MM.1S (cell line): ENCODE measurements at regions not wholly inside any gene's neighbourhood (a gene's known extent, or its start where the extent isn't known, plus 50 kb on each side); places are given as distances from the start of the nearest gene placed in this dataset.

Source experiments
- DNase-seq: peaks from one replicate; pipeline ENCODE4 v3.0.0-alpha.2; 2015
- H2AFZ ChIP-seq: fragments of 300-600 bp; sonication (generic); 2 replicates; pipeline ENCODE4 v1.6.0; 2016; ENCODE audit warnings: antibody characterized with exemption, low read length
- H3F3A ChIP-seq: fragments of 300-600 bp; sonication (generic); 2 replicates; pipeline ENCODE4 v1.6.1; 2016; ENCODE audit warnings: mild to moderate bottlenecking, antibody characterized with exemption, low read length, moderate library complexity, mixed read lengths; ENCODE audit not compliant: insufficient read depth
- H3K27ac ChIP-seq: fragments of 300-600 bp; sonication (generic); 2 replicates; pipeline ENCODE4 v1.5.1; 2016; ENCODE audit warnings: mild to moderate bottlenecking, low read length
- H3K27me3 ChIP-seq: fragments of 300-600 bp; sonication (generic); replicated peaks from 2 replicates; pipeline ENCODE4 v1.6.0; 2016; ENCODE audit warnings: low read length; ENCODE audit not compliant: insufficient read depth
- H3K36me3 ChIP-seq: fragments of 300-600 bp; sonication (generic); replicated peaks from 2 replicates; pipeline ENCODE4 v1.6.1; 2016; ENCODE audit warnings: mild to moderate bottlenecking, low read length, mixed read lengths; ENCODE audit not compliant: insufficient read depth
- H3K4me1 ChIP-seq: fragments of 300-600 bp; sonication (generic); 2 replicates; pipeline ENCODE4 v1.6.1; 2016; ENCODE audit warnings: low read length, mixed read lengths
- H3K4me2 ChIP-seq: fragments of 300-600 bp; sonication (generic); 2 replicates; pipeline ENCODE4 v1.6.0; 2016; ENCODE audit warnings: low read depth, low read length
- H3K4me3 ChIP-seq: fragments of 300-600 bp; sonication (generic); 2 replicates; pipeline ENCODE4 v1.5.1; 2016; ENCODE audit warnings: low read length, mixed read lengths
- H3K79me2 ChIP-seq: fragments of 300-600 bp; sonication (generic); 2 replicates; pipeline ENCODE4 v1.6.1; 2016; ENCODE audit warnings: mixed run types, low read length, mixed read lengths
- H3K9ac ChIP-seq: fragments of 300-600 bp; sonication (generic); 2 replicates; pipeline ENCODE4 v1.6.1; 2016; ENCODE audit warnings: low read length, mixed read lengths
- H3K9me2 ChIP-seq: fragments of 300-600 bp; sonication (generic); replicated peaks from 2 replicates; pipeline ENCODE4 v1.6.1; 2016; ENCODE audit warnings: mild to moderate bottlenecking, low read length, mixed read lengths; ENCODE audit not compliant: insufficient read depth
- H3K9me3 ChIP-seq: fragments of 300-600 bp; sonication (generic); replicated peaks from 2 replicates; pipeline ENCODE4 v1.6.1; 2016; ENCODE audit warnings: mild to moderate bottlenecking, low read length, mixed read lengths; ENCODE audit not compliant: insufficient read depth
- H4K20me1 ChIP-seq: fragments of 300-600 bp; sonication (generic); 2 replicates; pipeline ENCODE4 v1.6.1; 2016; ENCODE audit warnings: mild to moderate bottlenecking, low read length, moderate library complexity, mixed read lengths; ENCODE audit not compliant: insufficient read depth
- CTCF ChIP-seq: fragments of 300-600 bp; sonication (generic); IDR thresholded peaks from 2 replicates; pipeline ENCODE4 v1.5.1; 2016; ENCODE audit warnings: antibody characterized with exemption, low read length, mixed read lengths
- EZH2 ChIP-seq: fragments of 300-600 bp; sonication (generic); optimal IDR thresholded peaks from 2 replicates; pipeline ENCODE3; 2017; ENCODE audit warnings: low read depth, mild to moderate bottlenecking, antibody characterized with exemption, low read length, mixed read lengths
- EZH2phosphoT487 ChIP-seq: fragments of 300-600 bp; sonication (generic); IDR thresholded peaks from 2 replicates; pipeline ENCODE4 v1.6.1; 2018; ENCODE audit warnings: antibody characterized with exemption, low read length

GRCh38 chr1:55382806-55383305, 167.7 kb upstream of the USP24 start:
- Histone ChIP-seq H3K36me3 (no peaks in the 10 kb centered on the region), H3K27ac (no peak overlapping the region), H2AFZ (no peak overlapping the region), H3K79me2 (no peaks in the 10 kb centered on the region), H3K9me2 (no peaks in the 10 kb centered on the region), H4K20me1 (no peaks in the 10 kb centered on the region), H3K4me1 (peaks cover 5% of the 10 kb centered on the region; the same call in 1 of the 2 replicates), H3K9ac (no peak overlapping the region), H3K4me2 (no peak overlapping the region), H3K9me3 (no peaks in the 10 kb centered on the region), H3K27me3 (no peaks in the 10 kb centered on the region), H3F3A (no peaks in the 10 kb centered on the region), H3K4me3 (no peak overlapping the region)
- TF ChIP-seq EZH2phosphoT487 (no peak), CTCF (no peak), EZH2 (no peak)
- no peak for DNase-seq

GRCh38 chr1:55381983-55382382, 166.8 kb upstream of the USP24 start:
- Histone ChIP-seq H2AFZ (no peak overlapping the region), H3K4me2 (no peak overlapping the region), H3K4me1 (peaks cover 5% of the 10 kb centered on the region; the same call in 1 of the 2 replicates), H3K27me3 (no peaks in the 10 kb centered on the region), H3K9me2 (no peaks in the 10 kb centered on the region), H3K36me3 (no peaks in the 10 kb centered on the region), H3K4me3 (no peak overlapping the region), H3K9me3 (no peaks in the 10 kb centered on the region), H3F3A (no peaks in the 10 kb centered on the region), H3K9ac (no peak overlapping the region), H4K20me1 (no peaks in the 10 kb centered on the region), H3K79me2 (no peaks in the 10 kb centered on the region), H3K27ac (no peak overlapping the region)
- TF ChIP-seq EZH2: no peak
- no peak for TF ChIP-seq EZH2phosphoT487
- no peak for TF ChIP-seq CTCF
- DNase-seq: no peak

- H3K27ac ChIP-seq: no peak overlapping the region
- H3K36me3 ChIP-seq: no peaks in the 10 kb centered on the region
- no peak overlapping the region for H3K4me3 ChIP-seq
- H4K20me1 ChIP-seq: no peaks in the 10 kb centered on the region
- no peaks in the 10 kb centered on the region for H3K9me2 ChIP-seq
- no peaks in the 10 kb centered on the region for H3K27me3 ChIP-seq
- no peaks in the 10 kb centered on the region for H3K9me3 ChIP-seq
- no peaks in the 10 kb centered on the region for H3K79me2 ChIP-seq
- H3K9ac ChIP-seq: no peak overlapping the region
- peaks cover 5% of the 10 kb centered on the region; the same call in 1 of the 2 replicates for H3K4me1 ChIP-seq
- H2AFZ ChIP-seq: no peak overlapping the region
- no peaks in the 10 kb centered on the region for H3F3A ChIP-seq
- DNase-seq: no peak
- no peak for TF ChIP-seq CTCF
- no peak for TF ChIP-seq EZH2
- TF ChIP-seq EZH2phosphoT487: no peak
- H3K4me2 ChIP-seq: no peak overlapping the region
Measured at GRCh38 chr1:55381491-55381890, 166.3 kb upstream of the USP24 start.
